Keratinocyte (primary cell): ENCODE measurements at regions not wholly inside any gene's neighbourhood (a gene's known extent, or its start where the extent isn't known, plus 50 kb on each side); places are given as distances from the start of the nearest gene placed in this dataset.
A peak's percentile ranks its signal among the peaks of the same experiment; 100 is the strongest.

ENCODE experiments used
- DNase-seq: peaks from one replicate; pipeline ENCODE4 v3.0.0-alpha.2; 2011; ENCODE audit warnings: low read depth, missing footprints, low spot score
- FAIRE-seq: peaks from 2 replicates; lab custom pipeline; 2011; peaks lifted over from hg19 to GRCh38; lab: Jason Lieb, UNC
- H2AFZ ChIP-seq: 2 replicates; pipeline ENCODE4 v1.6.0; 2012; ENCODE audit warnings: low read length, control low read depth, inconsistent platforms; ENCODE audit not compliant: control insufficient read depth
- H3K27ac ChIP-seq: 2 replicates; pipeline ENCODE4 v1.5.1; 2011; ENCODE audit warnings: low read length; ENCODE audit not compliant: control insufficient read depth, insufficient read depth
- H3K27me3 ChIP-seq: 3 replicates; pipeline ENCODE4 v1.6.0; 2011; ENCODE audit warnings: low read length; ENCODE audit not compliant: control insufficient read depth, insufficient read depth; ENCODE audit errors: extremely low read depth
- H3K36me3 ChIP-seq, 2 experiments: 2 replicates in 1 of 2; 3 replicates in 1 of 2; pipeline ENCODE4 v1.5.1; 2011; ENCODE audit warnings: low read length in 2 of 2, mild to moderate bottlenecking in 1 of 2; ENCODE audit not compliant: control insufficient read depth in 2 of 2, insufficient read depth in 2 of 2; ENCODE audit errors: extremely low read depth in 1 of 2
- H3K4me1 ChIP-seq: 3 replicates; pipeline ENCODE4 v1.5.1; 2011; ENCODE audit warnings: low read length; ENCODE audit not compliant: control insufficient read depth, insufficient read depth; ENCODE audit errors: extremely low read depth
- H3K4me2 ChIP-seq: 3 replicates; pipeline ENCODE4 v1.6.0; 2011; ENCODE audit warnings: low read depth, low read length; ENCODE audit not compliant: control insufficient read depth, insufficient read depth; ENCODE audit errors: extremely low read depth
- H3K4me3 ChIP-seq, 3 experiments: fragments of 200-600 bp in 1 of 3; sonication (generic) in 1 of 3; 2 replicates in 2 of 3; 3 replicates in 1 of 3; pipeline ENCODE4 v1.5.1; 2011 to 2016; ENCODE audit warnings: low read length in 3 of 3, mild to moderate bottlenecking in 3 of 3, control low read depth in 2 of 3, inconsistent platforms in 1 of 3, low read depth in 1 of 3, mixed read lengths in 1 of 3, mixed run types in 1 of 3, moderate library complexity in 1 of 3; ENCODE audit not compliant: control insufficient read depth in 2 of 3, insufficient read depth in 2 of 3; ENCODE audit errors: extremely low read depth in 1 of 3
- H3K79me2 ChIP-seq: 2 replicates; pipeline ENCODE4 v1.6.0; 2012; ENCODE audit warnings: low read length; ENCODE audit not compliant: control insufficient read depth, insufficient read depth
- H3K9ac ChIP-seq: 3 replicates; pipeline ENCODE4 v1.6.0; 2011; ENCODE audit warnings: low read length; ENCODE audit not compliant: control insufficient read depth, insufficient read depth; ENCODE audit errors: extremely low read depth
- H3K9me1 ChIP-seq: 3 replicates; pipeline ENCODE4 v1.6.0; 2011; ENCODE audit warnings: low read length; ENCODE audit not compliant: control insufficient read depth, insufficient read depth; ENCODE audit errors: extremely low read depth
- H3K9me3 ChIP-seq: 2 replicates; pipeline ENCODE4 v1.5.1; 2012; ENCODE audit warnings: low read depth, low read length; ENCODE audit not compliant: control insufficient read depth
- H4K20me1 ChIP-seq: 3 replicates; pipeline ENCODE4 v1.6.0; 2011; ENCODE audit warnings: low read length; ENCODE audit not compliant: control insufficient read depth, insufficient read depth; ENCODE audit errors: extremely low read depth
- CTCF ChIP-seq, 3 experiments: IDR thresholded peaks in 1 of 3; conservative IDR thresholded peaks in 1 of 3; optimal IDR thresholded peaks in 1 of 3; 2 replicates in 2 of 3; 3 replicates in 1 of 3; pipeline versions ENCODE3 to v1.5.1; 2011; ENCODE audit warnings: low read length in 3 of 3, mild to moderate bottlenecking in 3 of 3, moderate library complexity in 2 of 3, control low read depth in 1 of 3, inconsistent platforms in 1 of 3; ENCODE audit not compliant: insufficient read depth in 2 of 3; ENCODE audit errors: extremely low read depth in 1 of 3
- EZH2 ChIP-seq: IDR thresholded peaks from one replicate; pipeline ENCODE4 v1.6.1; 2012; ENCODE audit warnings: inconsistent platforms, mild to moderate bottlenecking, low read length, moderate library complexity
- dilution Hi-C: fragments of 300-500 bp; cut with MboI; formaldehyde crosslinking; loops from one replicate; pipeline ENCODE4 v1.7.0; 2020; ENCODE audit warnings: low sequenced_read_pairs; ENCODE audit not compliant: extremely low pct_ligation_motif_present

GRCh38 chr1:115565791-115566190 lies 76.0 kb upstream of the VANGL1 start:
- Histone ChIP-seq H3K9ac (no peak overlapping the region), H3K4me2 (no peak overlapping the region), H3K4me3 (no peak overlapping the region), H3K27ac (no peak overlapping the region), H3K4me1 (peaks cover 13% of the 10 kb centered on the region), H2AFZ (no peak overlapping the region), H3K79me2 (no peaks in the 10 kb centered on the region), H3K9me3 (peaks cover 3% of the 10 kb centered on the region), H3K9me1 (no peaks in the 10 kb centered on the region), H3K27me3 (no peaks in the 10 kb centered on the region), H4K20me1 (no peaks in the 10 kb centered on the region), H3K36me3 (no peaks in the 10 kb centered on the region)
- no peak for FAIRE-seq
- dilution Hi-C loops: no loop called here
- TF ChIP-seq CTCF (optimal IDR thresholded peaks at IDR 0.05 in 1 of 3, IDR thresholded peaks at IDR 0.05 in 1 of 3, conservative IDR thresholded peaks at IDR 0.05 in 1 of 3; ENCODE audit: extremely low read depth in 1 of 3, insufficient read depth in 2 of 3, low read length in 3 of 3) (no peak), EZH2 (no peak)
- no peak for DNase-seq

- H2AFZ ChIP-seq: peak overlapping the region; percentile 15
- no peaks in the 10 kb centered on the region for H3K9me1 ChIP-seq
- DNase-seq (no peak), FAIRE-seq (no peak)
- dilution Hi-C loops: no loop called here
- H3K36me3 ChIP-seq: no peaks in the 10 kb centered on the region
- TF ChIP-seq EZH2 (no peak), CTCF (optimal IDR thresholded peaks at IDR 0.05 in 1 of 3, IDR thresholded peaks at IDR 0.05 in 1 of 3, conservative IDR thresholded peaks at IDR 0.05 in 1 of 3; ENCODE audit: extremely low read depth in 1 of 3, insufficient read depth in 2 of 3, low read length in 3 of 3) (no peak)
- H3K79me2 ChIP-seq: no peaks in the 10 kb centered on the region
- H3K9ac ChIP-seq: no peak overlapping the region
- H3K27ac ChIP-seq: no peak overlapping the region
- no peak overlapping the region for H3K4me3 ChIP-seq
- H4K20me1 ChIP-seq: no peaks in the 10 kb centered on the region
- H3K27me3 ChIP-seq: no peaks in the 10 kb centered on the region
- peak overlapping the region; percentile 87 for H3K4me2 ChIP-seq
- peaks cover 3% of the 10 kb centered on the region for H3K9me3 ChIP-seq
- H3K4me1 ChIP-seq: peaks cover 13% of the 10 kb centered on the region
Observed at GRCh38 chr1:115565353-115565752, 76.4 kb upstream of the VANGL1 start.
